ENCODE measurements at regions not wholly inside any gene's neighbourhood (a gene's known extent, or its start where the extent isn't known, plus 50 kb on each side); places are given as distances from the start of the nearest gene placed in this dataset.
"Not testable (repeated sequence)": the region's sequence is repeated elsewhere in the genome, so short reads cannot be mapped to it uniquely, and the experiment has no call there.

GRCh38 chr1:166784646-166785045, 54.6 kb upstream of the POGK start:
- TF ChIP-seq POLR2A (IDR thresholded peaks at IDR 0.05); CTCF (IDR thresholded peaks at IDR 0.05 in 8 of 11, conservative IDR thresholded peaks at IDR 0.05 in 3 of 11): not testable (repeated sequence)
